ENCODE measurements at regions not wholly inside any gene's neighbourhood (a gene's known extent, or its start where the extent isn't known, plus 50 kb on each side); places are given as distances from the start of the nearest gene placed in this dataset.

DNA sequence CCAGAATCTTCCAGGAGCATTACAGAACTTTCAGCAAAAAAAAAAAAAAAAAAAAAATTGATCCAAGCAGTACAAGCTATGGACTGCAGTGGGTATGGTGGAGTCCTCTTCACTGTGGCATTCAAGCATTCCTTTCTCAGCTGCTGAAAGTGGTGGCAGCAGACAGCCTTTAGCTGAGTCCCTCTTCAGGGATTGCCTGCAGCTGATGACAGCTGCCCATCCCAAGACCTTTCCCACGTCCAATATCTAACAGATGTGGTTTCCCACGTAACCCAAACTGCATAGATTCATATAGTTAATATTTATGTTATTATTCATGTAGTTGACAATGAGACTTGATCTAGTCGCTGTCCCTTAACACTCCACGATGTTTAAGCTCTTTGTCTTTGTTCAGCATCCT, 475.9 kb downstream of the TLE1 start:
- TF ChIP-seq EZH2 (IDR thresholded peaks at IDR 0.05; ENCODE audit: low read length), result no peak
- TF ChIP-seq, protein P1, sequence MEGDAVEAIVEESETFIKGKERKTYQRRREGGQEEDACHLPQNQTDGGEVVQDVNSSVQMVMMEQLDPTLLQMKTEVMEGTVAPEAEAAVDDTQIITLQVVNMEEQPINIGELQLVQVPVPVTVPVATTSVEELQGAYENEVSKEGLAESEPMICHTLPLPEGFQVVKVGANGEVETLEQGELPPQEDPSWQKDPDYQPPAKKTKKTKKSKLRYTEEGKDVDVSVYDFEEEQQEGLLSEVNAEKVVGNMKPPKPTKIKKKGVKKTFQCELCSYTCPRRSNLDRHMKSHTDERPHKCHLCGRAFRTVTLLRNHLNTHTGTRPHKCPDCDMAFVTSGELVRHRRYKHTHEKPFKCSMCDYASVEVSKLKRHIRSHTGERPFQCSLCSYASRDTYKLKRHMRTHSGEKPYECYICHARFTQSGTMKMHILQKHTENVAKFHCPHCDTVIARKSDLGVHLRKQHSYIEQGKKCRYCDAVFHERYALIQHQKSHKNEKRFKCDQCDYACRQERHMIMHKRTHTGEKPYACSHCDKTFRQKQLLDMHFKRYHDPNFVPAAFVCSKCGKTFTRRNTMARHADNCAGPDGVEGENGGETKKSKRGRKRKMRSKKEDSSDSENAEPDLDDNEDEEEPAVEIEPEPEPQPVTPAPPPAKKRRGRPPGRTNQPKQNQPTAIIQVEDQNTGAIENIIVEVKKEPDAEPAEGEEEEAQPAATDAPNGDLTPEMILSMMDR (optimal IDR thresholded peaks at IDR 0.05 in 1 of 3, IDR thresholded peaks at IDR 0.05 in 1 of 3, conservative IDR thresholded peaks at IDR 0.05 in 1 of 3; ENCODE audit: extremely low read depth in 1 of 3, insufficient read depth in 2 of 3, low read length in 3 of 3), result no peak

DNA sequence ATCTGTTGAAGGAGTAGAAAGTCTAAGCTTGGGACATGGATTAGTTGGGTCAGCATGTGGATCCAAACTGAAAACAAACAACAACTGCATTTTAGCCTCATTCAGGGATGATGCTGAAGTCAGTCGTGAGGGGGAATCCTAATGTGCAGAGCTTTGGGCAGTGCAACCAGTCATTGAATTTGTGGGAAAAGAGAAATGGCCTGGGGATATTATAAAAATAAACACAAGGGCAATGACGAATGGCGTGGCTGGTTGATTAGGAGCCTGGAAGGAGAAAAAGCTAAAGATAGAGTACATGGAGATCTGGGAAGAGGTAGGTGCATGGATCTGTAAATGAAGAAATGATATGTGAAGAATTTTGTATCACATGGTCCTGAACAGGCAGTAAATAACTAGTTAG, 477.6 kb downstream of the TLE1 start:
- DNase-seq (ENCODE audit: low read depth, low spot score) (no peak), FAIRE-seq (no peak)
- Histone ChIP-seq H4K20me1 (ENCODE audit: control insufficient read depth, extremely low read depth, insufficient read depth, low read length) (no peaks in the 10 kb centered on the region), H3K27me3 (ENCODE audit: control insufficient read depth, extremely low read depth, insufficient read depth, low read length) (no peaks in the 10 kb centered on the region), H3K9me3 (ENCODE audit: control insufficient read depth, low read depth, low read length) (no peaks in the 10 kb centered on the region), H3K4me1 (ENCODE audit: control insufficient read depth, extremely low read depth, insufficient read depth, low read length) (no peaks in the 10 kb centered on the region), H3K4me3 (ENCODE audit: control insufficient read depth in 2 of 3, extremely low read depth in 1 of 3, insufficient read depth in 2 of 3, low read depth in 1 of 3, low read length in 3 of 3) (no peak overlapping the region), H3K4me2 (ENCODE audit: control insufficient read depth, extremely low read depth, insufficient read depth, low read depth, low read length) (no peak overlapping the region), H3K9ac (ENCODE audit: control insufficient read depth, extremely low read depth, insufficient read depth, low read length) (no peak overlapping the region), H3K36me3 (ENCODE audit: control insufficient read depth in 2 of 2, extremely low read depth in 1 of 2, insufficient read depth in 2 of 2, low read length in 2 of 2) (no peaks in the 10 kb centered on the region), H3K9me1 (ENCODE audit: control insufficient read depth, extremely low read depth, insufficient read depth, low read length) (no peaks in the 10 kb centered on the region), H3K79me2 (ENCODE audit: control insufficient read depth, insufficient read depth, low read length) (no peaks in the 10 kb centered on the region), H3K27ac (ENCODE audit: control insufficient read depth, insufficient read depth, low read length) (no peak overlapping the region), H2AFZ (ENCODE audit: control insufficient read depth, low read length) (no peak overlapping the region)
- dilution Hi-C loops (cut with MboI; ENCODE audit: extremely low pct_ligation_motif_present, low sequenced_read_pairs), result no loop called here
- no peak for TF ChIP-seq EZH2 (IDR thresholded peaks at IDR 0.05; ENCODE audit: low read length)
- TF ChIP-seq, protein P1 (optimal IDR thresholded peaks at IDR 0.05 in 1 of 3, IDR thresholded peaks at IDR 0.05 in 1 of 3, conservative IDR thresholded peaks at IDR 0.05 in 1 of 3; ENCODE audit: extremely low read depth in 1 of 3, insufficient read depth in 2 of 3, low read length in 3 of 3), result no peak

More for the DNA sequence above, 475.9 kb downstream of the TLE1 start:
- H2AFZ ChIP-seq (ENCODE audit: control insufficient read depth, low read length), result no peak overlapping the region
- H3K4me3 ChIP-seq (ENCODE audit: control insufficient read depth in 2 of 3, extremely low read depth in 1 of 3, insufficient read depth in 2 of 3, low read depth in 1 of 3, low read length in 3 of 3), result no peak overlapping the region
- H3K36me3 ChIP-seq (ENCODE audit: control insufficient read depth in 2 of 2, extremely low read depth in 1 of 2, insufficient read depth in 2 of 2, low read length in 2 of 2), result no peaks in the 10 kb centered on the region
- no peak overlapping the region for H3K27ac ChIP-seq (ENCODE audit: control insufficient read depth, insufficient read depth, low read length)
- DNase-seq (ENCODE audit: low read depth, low spot score) (no peak), FAIRE-seq (no peak)
- no peaks in the 10 kb centered on the region for H4K20me1 ChIP-seq (ENCODE audit: control insufficient read depth, extremely low read depth, insufficient read depth, low read length)
- no peaks in the 10 kb centered on the region for H3K27me3 ChIP-seq (ENCODE audit: control insufficient read depth, extremely low read depth, insufficient read depth, low read length)
- H3K9ac ChIP-seq (ENCODE audit: control insufficient read depth, extremely low read depth, insufficient read depth, low read length), result no peak overlapping the region
- H3K4me2 ChIP-seq (ENCODE audit: control insufficient read depth, extremely low read depth, insufficient read depth, low read depth, low read length), result no peak overlapping the region
- no peaks in the 10 kb centered on the region for H3K9me1 ChIP-seq (ENCODE audit: control insufficient read depth, extremely low read depth, insufficient read depth, low read length)
- dilution Hi-C loops (cut with MboI; ENCODE audit: extremely low pct_ligation_motif_present, low sequenced_read_pairs), result no loop called here
- no peaks in the 10 kb centered on the region for H3K79me2 ChIP-seq (ENCODE audit: control insufficient read depth, insufficient read depth, low read length)
- no peaks in the 10 kb centered on the region for H3K4me1 ChIP-seq (ENCODE audit: control insufficient read depth, extremely low read depth, insufficient read depth, low read length)
- H3K9me3 ChIP-seq (ENCODE audit: control insufficient read depth, low read depth, low read length), result no peaks in the 10 kb centered on the region
